ENCODE measurements at regions not wholly inside any gene's neighbourhood (a gene's known extent, or its start where the extent isn't known, plus 50 kb on each side); places are given as distances from the start of the nearest gene placed in this dataset.

DNA sequence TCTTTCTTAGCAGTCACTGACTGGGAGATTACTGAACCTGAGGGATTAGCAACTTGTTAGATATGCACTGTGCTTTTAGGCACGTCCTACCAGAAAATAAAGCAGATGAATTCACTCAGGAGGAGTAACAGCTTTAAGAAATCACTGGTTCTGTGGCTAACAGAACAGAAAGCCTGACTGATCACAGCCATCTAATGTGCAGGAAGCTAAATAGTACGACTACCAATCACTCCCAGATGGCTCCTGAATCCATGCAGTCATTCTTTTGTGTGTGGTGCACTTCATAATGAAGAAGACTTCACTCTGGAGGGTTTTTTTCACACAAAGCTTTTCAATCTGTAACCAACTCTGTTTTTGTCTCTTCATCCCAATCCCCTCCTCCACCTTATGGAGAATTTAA is 305.3 kb upstream of the INTU start:
- TF ChIP-seq, protein P1, sequence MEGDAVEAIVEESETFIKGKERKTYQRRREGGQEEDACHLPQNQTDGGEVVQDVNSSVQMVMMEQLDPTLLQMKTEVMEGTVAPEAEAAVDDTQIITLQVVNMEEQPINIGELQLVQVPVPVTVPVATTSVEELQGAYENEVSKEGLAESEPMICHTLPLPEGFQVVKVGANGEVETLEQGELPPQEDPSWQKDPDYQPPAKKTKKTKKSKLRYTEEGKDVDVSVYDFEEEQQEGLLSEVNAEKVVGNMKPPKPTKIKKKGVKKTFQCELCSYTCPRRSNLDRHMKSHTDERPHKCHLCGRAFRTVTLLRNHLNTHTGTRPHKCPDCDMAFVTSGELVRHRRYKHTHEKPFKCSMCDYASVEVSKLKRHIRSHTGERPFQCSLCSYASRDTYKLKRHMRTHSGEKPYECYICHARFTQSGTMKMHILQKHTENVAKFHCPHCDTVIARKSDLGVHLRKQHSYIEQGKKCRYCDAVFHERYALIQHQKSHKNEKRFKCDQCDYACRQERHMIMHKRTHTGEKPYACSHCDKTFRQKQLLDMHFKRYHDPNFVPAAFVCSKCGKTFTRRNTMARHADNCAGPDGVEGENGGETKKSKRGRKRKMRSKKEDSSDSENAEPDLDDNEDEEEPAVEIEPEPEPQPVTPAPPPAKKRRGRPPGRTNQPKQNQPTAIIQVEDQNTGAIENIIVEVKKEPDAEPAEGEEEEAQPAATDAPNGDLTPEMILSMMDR (IDR thresholded peaks at IDR 0.05): no peak
- TF ChIP-seq POLR2A (IDR thresholded peaks at IDR 0.05): no peak

All from lower leg skin (tissue), 3 donors.